ENCODE measurements at regions not wholly inside any gene's neighbourhood (a gene's known extent, or its start where the extent isn't known, plus 50 kb on each side); places are given as distances from the start of the nearest gene placed in this dataset.

- TF ChIP-seq CTCF (IDR thresholded peaks at IDR 0.05) (no peak), POLR2A (IDR thresholded peaks at IDR 0.05) (no peak)
Observed at GRCh38 chr12:88944397-88944796, 364.1 kb upstream of the KITLG start.
